COLO829 (cell line): ENCODE measurements at regions not wholly inside any gene's neighbourhood (a gene's known extent, or its start where the extent isn't known, plus 50 kb on each side); places are given as distances from the start of the nearest gene placed in this dataset.
A peak's percentile ranks its signal among the peaks of the same experiment; 100 is the strongest.

Experiments used
- DNase-seq: peaks from one replicate; pipeline ENCODE4 v3.0.0; 2012; ENCODE audit warnings: low spot score

GRCh38 chr2:49490710-49491109 is 336.4 kb upstream of the FSHR start:
- peak; percentile 35 for DNase-seq

- no peak for DNase-seq
Observed at GRCh38 chr2:49487139-49487538, 332.8 kb upstream of the FSHR start.

GRCh38 chr2:49480520-49480919 is 326.2 kb upstream of the FSHR start:
- DNase-seq, result no peak

GRCh38 chr2:49465157-49465831 is 311.0 kb upstream of the FSHR start:
- DNase-seq, result no peak

- DNase-seq, result no peak
Observed at GRCh38 chr2:49459314-49459993, 305.1 kb upstream of the FSHR start.

- DNase-seq, result no peak
Observed at GRCh38 chr2:49444005-49444404, 289.7 kb upstream of the FSHR start.

- peak; percentile 4 for DNase-seq
Observed at GRCh38 chr2:49426996-49427395, 272.7 kb upstream of the FSHR start.

GRCh38 chr2:49416252-49416651 is 261.9 kb upstream of the FSHR start:
- no peak for DNase-seq

GRCh38 chr2:49404108-49404507 is 249.8 kb upstream of the FSHR start:
- DNase-seq, result no peak

- DNase-seq, result no peak
Observed at GRCh38 chr2:49403637-49404036, 249.3 kb upstream of the FSHR start.

- no peak for DNase-seq
Observed at GRCh38 chr2:49379406-49379805, 225.1 kb upstream of the FSHR start.

- no peak for DNase-seq
Observed at GRCh38 chr2:49371128-49371701, 216.9 kb upstream of the FSHR start.

- DNase-seq, result no peak
Observed at GRCh38 chr2:49369650-49370049, 215.3 kb upstream of the FSHR start.

- no peak for DNase-seq
Observed at GRCh38 chr2:49369101-49369500, 214.8 kb upstream of the FSHR start.

- DNase-seq, result no peak
Observed at GRCh38 chr2:49367003-49367402, 212.7 kb upstream of the FSHR start.

GRCh38 chr2:49360407-49360767 is 206.1 kb upstream of the FSHR start:
- no peak for DNase-seq

GRCh38 chr2:49359721-49360406 is 205.5 kb upstream of the FSHR start:
- DNase-seq, result no peak

GRCh38 chr2:49355611-49356010 is 201.3 kb upstream of the FSHR start:
- no peak for DNase-seq

GRCh38 chr2:49351560-49351959 is 197.2 kb upstream of the FSHR start:
- no peak for DNase-seq

GRCh38 chr2:49343638-49344037 is 189.3 kb upstream of the FSHR start:
- no peak for DNase-seq

- DNase-seq, result no peak
Observed at GRCh38 chr2:49342156-49342555, 187.8 kb upstream of the FSHR start.

- DNase-seq, result no peak
Observed at GRCh38 chr2:49335546-49335945, 181.2 kb upstream of the FSHR start.

GRCh38 chr2:49332415-49332814 is 178.1 kb upstream of the FSHR start:
- peak; percentile 26 for DNase-seq
